Mesendoderm (in vitro differentiated cells): ENCODE measurements at regions not wholly inside any gene's neighbourhood (a gene's known extent, or its start where the extent isn't known, plus 50 kb on each side); places are given as distances from the start of the nearest gene placed in this dataset.

ENCODE experiments used
- DNase-seq: peaks from one replicate; pipeline ENCODE4 v3.0.0; 2013
- H2AK5ac ChIP-seq: 2 replicates; pipeline ENCODE4 v1.6.1; 2013; ENCODE audit warnings: low read length, inconsistent platforms
- H2BK120ac ChIP-seq: 2 replicates; pipeline ENCODE4 v1.6.1; 2013; ENCODE audit warnings: low read depth, mild to moderate bottlenecking, low read length, moderate library complexity, mixed read lengths
- H2BK15ac ChIP-seq: replicated peaks from 2 replicates; pipeline ENCODE4 v1.6.1; 2013; ENCODE audit warnings: low read depth, mild to moderate bottlenecking, moderate library complexity
- H2BK5ac ChIP-seq: 2 replicates; pipeline ENCODE4 v1.6.1; 2013; ENCODE audit warnings: low read length, inconsistent platforms
- H3K18ac ChIP-seq: 2 replicates; pipeline ENCODE4 v1.6.1; 2013; ENCODE audit warnings: mild to moderate bottlenecking, low read length, mixed read lengths
- H3K23ac ChIP-seq: one replicate; pipeline ENCODE4 v1.6.1; 2013; ENCODE audit warnings: low read length
- H3K27ac ChIP-seq: 2 replicates; pipeline ENCODE4 v1.5.1; 2013; ENCODE audit warnings: low read depth, mild to moderate bottlenecking, inconsistent platforms, low read length, moderate library complexity
- H3K27me3 ChIP-seq: 2 replicates; pipeline ENCODE4 v1.6.1; 2013; ENCODE audit warnings: low read length, control low read depth, mild to moderate bottlenecking, inconsistent platforms; ENCODE audit not compliant: insufficient read depth, poor library complexity
- H3K36me3 ChIP-seq: 2 replicates; pipeline ENCODE4 v1.6.1; 2013; ENCODE audit warnings: low read length, inconsistent platforms; ENCODE audit not compliant: control insufficient read depth, insufficient read depth
- H3K4ac ChIP-seq: one replicate; pipeline ENCODE4 v1.6.1; 2013; ENCODE audit warnings: low read depth, mild to moderate bottlenecking, low read length, moderate library complexity
- H3K4me1 ChIP-seq: 2 replicates; pipeline ENCODE4 v1.6.1; 2013; ENCODE audit warnings: low read depth, low read length, inconsistent platforms; ENCODE audit not compliant: control insufficient read depth
- H3K4me2 ChIP-seq: 2 replicates; pipeline ENCODE4 v1.6.1; 2013; ENCODE audit warnings: low read length
- H3K4me3 ChIP-seq: 2 replicates; pipeline ENCODE4 v1.5.1; 2013; ENCODE audit warnings: mild to moderate bottlenecking, low read length
- H3K56ac ChIP-seq: one replicate; pipeline ENCODE4 v1.6.1; 2013; ENCODE audit warnings: low read length
- H3K79me1 ChIP-seq: 2 replicates; pipeline ENCODE4 v1.6.1; 2013; ENCODE audit warnings: low read length, inconsistent platforms
- H3K79me2 ChIP-seq: 2 replicates; pipeline ENCODE4 v1.6.1; 2013; ENCODE audit warnings: mild to moderate bottlenecking, low read length; ENCODE audit not compliant: control insufficient read depth, insufficient read depth
- H3K9ac ChIP-seq: 2 replicates; pipeline ENCODE4 v1.6.1; 2013; ENCODE audit warnings: low read length, inconsistent platforms
- H4K5ac ChIP-seq: one replicate; pipeline ENCODE4 v1.6.1; 2013; ENCODE audit warnings: low read length
- H4K8ac ChIP-seq: one replicate; pipeline ENCODE4 v1.6.1; 2013; ENCODE audit warnings: low read depth, mild to moderate bottlenecking, control low read depth, low read length, moderate library complexity
- WGBS: extraction: QIAGEN DNeasy Blood & Tissue Kit; methylation state at CpG from one replicate; pipeline ENCODE4 v1.1.7; 2013; ENCODE audit warnings: low lambda C conversion rate, missing lambda C conversion rate; ENCODE audit not compliant: insufficient coverage; ENCODE audit errors: extremely low coverage; 5-methylcytosine and 5-hydroxymethylcytosine counted together

- H4K5ac ChIP-seq, result no peak overlapping the region
- no CpG with 5 or more reads among the region's 1 CpG for WGBS
- H3K4me1 ChIP-seq, result no peaks in the 10 kb centered on the region
- no peak overlapping the region for H3K23ac ChIP-seq
- no peaks in the 10 kb centered on the region for H3K79me1 ChIP-seq
- DNase-seq, result no peak
- no peaks in the 10 kb centered on the region for H3K79me2 ChIP-seq
- no peak overlapping the region for H3K4me2 ChIP-seq
- H3K27ac ChIP-seq, result no peak overlapping the region
- H2BK5ac ChIP-seq, result no peak overlapping the region
- no peaks in the 10 kb centered on the region for H3K36me3 ChIP-seq
- H3K27me3 ChIP-seq, result no peaks in the 10 kb centered on the region
- no peak overlapping the region for H4K8ac ChIP-seq
- no peak overlapping the region for H3K4ac ChIP-seq
- no peak overlapping the region for H3K4me3 ChIP-seq
- no peak overlapping the region for H3K56ac ChIP-seq
- H2BK15ac ChIP-seq, result no peak overlapping the region
- no peak overlapping the region for H3K9ac ChIP-seq
- H2BK120ac ChIP-seq, result no peak overlapping the region
- H2AK5ac ChIP-seq, result no peak overlapping the region
- H3K18ac ChIP-seq, result no peak overlapping the region
Observed at GRCh38 chr9:13755551-13755950, 476.1 kb upstream of the MPDZ start.

- WGBS, result no CpG with 5 or more reads among the region's 3 CpGs
- Histone ChIP-seq H3K79me2 (no peaks in the 10 kb centered on the region), H3K4me2 (no peak overlapping the region)
Observed at GRCh38 chr9:13750639-13751038, 471.1 kb upstream of the MPDZ start.

GRCh38 chr9:13750061-13750460 is 470.6 kb upstream of the MPDZ start:
- H3K79me2 ChIP-seq, result no peaks in the 10 kb centered on the region
- no peak overlapping the region for H2BK120ac ChIP-seq
- no peak overlapping the region for H2AK5ac ChIP-seq
- no peaks in the 10 kb centered on the region for H3K4me1 ChIP-seq
- no peak overlapping the region for H2BK15ac ChIP-seq
- H2BK5ac ChIP-seq, result no peak overlapping the region
- H3K27me3 ChIP-seq, result no peaks in the 10 kb centered on the region
- H4K5ac ChIP-seq, result no peak overlapping the region
- no peaks in the 10 kb centered on the region for H3K79me1 ChIP-seq
- no peak overlapping the region for H3K9ac ChIP-seq
- H3K18ac ChIP-seq, result no peak overlapping the region
- H3K4me3 ChIP-seq, result no peak overlapping the region
- no CpG with 5 or more reads among the region's 4 CpGs for WGBS
- H3K27ac ChIP-seq, result no peak overlapping the region
- H3K4me2 ChIP-seq, result no peak overlapping the region
- no peak overlapping the region for H4K8ac ChIP-seq
- H3K36me3 ChIP-seq, result no peaks in the 10 kb centered on the region
- no peak overlapping the region for H3K56ac ChIP-seq
- H3K23ac ChIP-seq, result no peak overlapping the region
- no peak overlapping the region for H3K4ac ChIP-seq
- DNase-seq, result no peak

More at GRCh38 chr9:13750639-13751038, 471.1 kb upstream of the MPDZ start:
- H3K4me1 ChIP-seq, result no peaks in the 10 kb centered on the region
- no peak for DNase-seq
- no peak overlapping the region for H4K8ac ChIP-seq
- H3K9ac ChIP-seq, result no peak overlapping the region
- H4K5ac ChIP-seq, result no peak overlapping the region
- H3K4ac ChIP-seq, result no peak overlapping the region
- no peaks in the 10 kb centered on the region for H3K27me3 ChIP-seq
- H2BK15ac ChIP-seq, result no peak overlapping the region
- H3K36me3 ChIP-seq, result no peaks in the 10 kb centered on the region
- H3K79me1 ChIP-seq, result no peaks in the 10 kb centered on the region
- no peak overlapping the region for H3K56ac ChIP-seq
- no peak overlapping the region for H3K27ac ChIP-seq
- H3K18ac ChIP-seq, result no peak overlapping the region
- H3K4me3 ChIP-seq, result no peak overlapping the region
- H3K23ac ChIP-seq, result no peak overlapping the region
- H2BK120ac ChIP-seq, result no peak overlapping the region
- no peak overlapping the region for H2AK5ac ChIP-seq
- no peak overlapping the region for H2BK5ac ChIP-seq

GRCh38 chr9:13746876-13747275 is 467.4 kb upstream of the MPDZ start:
- H3K56ac ChIP-seq, result no peak overlapping the region
- no peaks in the 10 kb centered on the region for H3K36me3 ChIP-seq
- no peak overlapping the region for H3K27ac ChIP-seq
- no peak for DNase-seq
- H3K9ac ChIP-seq, result no peak overlapping the region
- H2BK120ac ChIP-seq, result no peak overlapping the region
- no peak overlapping the region for H2AK5ac ChIP-seq
- H3K27me3 ChIP-seq, result no peaks in the 10 kb centered on the region
- H2BK5ac ChIP-seq, result no peak overlapping the region
- no peak overlapping the region for H2BK15ac ChIP-seq
- H3K4me1 ChIP-seq, result no peaks in the 10 kb centered on the region
- H3K79me1 ChIP-seq, result no peaks in the 10 kb centered on the region
- H4K8ac ChIP-seq, result no peak overlapping the region
- H3K18ac ChIP-seq, result no peak overlapping the region
- no CpG with 5 or more reads among the region's 1 CpG for WGBS
- H3K4me3 ChIP-seq, result no peak overlapping the region
- no peak overlapping the region for H3K4me2 ChIP-seq
- no peak overlapping the region for H3K23ac ChIP-seq
- H3K79me2 ChIP-seq, result no peaks in the 10 kb centered on the region
- no peak overlapping the region for H4K5ac ChIP-seq
- H3K4ac ChIP-seq, result no peak overlapping the region

DNA sequence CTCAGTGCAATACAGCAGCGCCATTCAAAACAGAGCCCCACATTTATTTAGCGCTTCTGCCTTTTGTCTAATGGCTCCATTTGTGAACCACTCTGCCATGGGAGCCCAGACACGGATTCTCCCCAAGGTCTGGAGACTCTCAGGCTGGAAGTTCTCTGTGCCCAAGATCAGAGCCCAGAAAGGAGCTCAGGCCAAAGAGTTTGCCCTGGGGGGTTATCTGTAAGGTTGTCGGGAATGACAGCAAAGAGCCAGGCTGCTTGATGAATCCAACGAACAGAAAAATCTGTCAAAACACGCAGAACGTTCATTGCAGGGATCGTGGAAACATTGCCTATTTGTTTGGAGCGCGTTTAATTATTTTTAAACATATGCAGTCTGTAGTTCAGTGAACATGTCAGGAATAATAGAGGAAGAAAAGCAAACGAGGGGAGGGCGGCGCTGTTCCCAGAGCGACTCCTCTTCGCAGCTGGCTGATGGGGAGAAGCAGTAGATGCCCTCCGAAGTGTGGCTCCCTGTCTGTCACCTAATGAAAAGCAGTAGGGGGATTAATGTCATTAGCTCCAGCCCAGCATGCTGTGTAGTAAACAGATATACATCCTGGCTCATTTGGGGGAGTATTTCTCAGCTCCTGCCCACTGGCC is 464.9 kb upstream of the MPDZ start:
- no peak overlapping the region for H3K27ac ChIP-seq
- peak overlapping the region; percentile 56 for H4K8ac ChIP-seq
- H3K27me3 ChIP-seq, result no peaks in the 10 kb centered on the region
- DNase-seq, result peak; percentile 57
- H3K4me2 ChIP-seq, result no peak overlapping the region
- no peak overlapping the region for H3K9ac ChIP-seq
- H2AK5ac ChIP-seq, result no peak overlapping the region
- H3K36me3 ChIP-seq, result no peaks in the 10 kb centered on the region
- no peak overlapping the region for H3K23ac ChIP-seq
- H3K4me1 ChIP-seq, result no peaks in the 10 kb centered on the region
- H3K56ac ChIP-seq, result no peak overlapping the region
- no peak overlapping the region for H3K4ac ChIP-seq
- no CpG with 5 or more reads among the region's 16 CpGs for WGBS
- H3K18ac ChIP-seq, result peak overlapping the region; percentile 64
- no peak overlapping the region for H2BK5ac ChIP-seq
- H4K5ac ChIP-seq, result no peak overlapping the region
- no peak overlapping the region for H3K4me3 ChIP-seq
- H3K79me1 ChIP-seq, result no peaks in the 10 kb centered on the region
- H3K79me2 ChIP-seq, result no peaks in the 10 kb centered on the region
- no peak overlapping the region for H2BK120ac ChIP-seq
- no peak overlapping the region for H2BK15ac ChIP-seq

GRCh38 chr9:13737885-13738284 is 458.4 kb upstream of the MPDZ start:
- no peak overlapping the region for H3K4me3 ChIP-seq
- no peak overlapping the region for H3K56ac ChIP-seq
- H4K8ac ChIP-seq, result no peak overlapping the region
- no peaks in the 10 kb centered on the region for H3K4me1 ChIP-seq
- H3K9ac ChIP-seq, result no peak overlapping the region
- no peak overlapping the region for H3K4me2 ChIP-seq
- H4K5ac ChIP-seq, result no peak overlapping the region
- H2BK15ac ChIP-seq, result no peak overlapping the region
- no peak overlapping the region for H3K18ac ChIP-seq
- no peaks in the 10 kb centered on the region for H3K79me2 ChIP-seq
- H3K27me3 ChIP-seq, result no peaks in the 10 kb centered on the region
- no peak for DNase-seq
- H2AK5ac ChIP-seq, result no peak overlapping the region
- H3K23ac ChIP-seq, result no peak overlapping the region
- H2BK5ac ChIP-seq, result no peak overlapping the region
- no peaks in the 10 kb centered on the region for H3K79me1 ChIP-seq
- no peak overlapping the region for H3K4ac ChIP-seq
- H3K36me3 ChIP-seq, result no peaks in the 10 kb centered on the region
- H3K27ac ChIP-seq, result no peak overlapping the region
- no peak overlapping the region for H2BK120ac ChIP-seq
